ENCODE measurements at regions not wholly inside any gene's neighbourhood (a gene's known extent, or its start where the extent isn't known, plus 50 kb on each side); places are given as distances from the start of the nearest gene placed in this dataset.

DNA sequence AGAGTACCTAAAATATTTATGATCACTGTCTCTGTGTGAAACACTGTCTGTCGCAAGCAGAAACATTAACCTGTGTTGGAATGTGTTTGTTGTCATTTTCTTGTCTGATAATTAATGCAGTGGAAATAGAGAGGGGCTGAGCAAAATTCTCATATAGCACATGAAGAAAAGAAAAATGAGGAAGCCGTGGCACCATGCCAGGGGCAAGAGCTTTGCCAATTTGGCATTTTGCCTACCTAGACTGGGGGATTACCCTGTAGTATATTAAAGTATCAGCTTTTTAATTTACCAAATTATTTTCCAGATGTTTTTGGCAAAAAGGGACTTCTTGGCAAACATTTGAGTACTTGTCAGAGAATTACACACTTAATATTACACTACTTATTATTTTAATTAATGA lies 1326.6 kb upstream of the GOT2 start:
- TF ChIP-seq, protein P1, sequence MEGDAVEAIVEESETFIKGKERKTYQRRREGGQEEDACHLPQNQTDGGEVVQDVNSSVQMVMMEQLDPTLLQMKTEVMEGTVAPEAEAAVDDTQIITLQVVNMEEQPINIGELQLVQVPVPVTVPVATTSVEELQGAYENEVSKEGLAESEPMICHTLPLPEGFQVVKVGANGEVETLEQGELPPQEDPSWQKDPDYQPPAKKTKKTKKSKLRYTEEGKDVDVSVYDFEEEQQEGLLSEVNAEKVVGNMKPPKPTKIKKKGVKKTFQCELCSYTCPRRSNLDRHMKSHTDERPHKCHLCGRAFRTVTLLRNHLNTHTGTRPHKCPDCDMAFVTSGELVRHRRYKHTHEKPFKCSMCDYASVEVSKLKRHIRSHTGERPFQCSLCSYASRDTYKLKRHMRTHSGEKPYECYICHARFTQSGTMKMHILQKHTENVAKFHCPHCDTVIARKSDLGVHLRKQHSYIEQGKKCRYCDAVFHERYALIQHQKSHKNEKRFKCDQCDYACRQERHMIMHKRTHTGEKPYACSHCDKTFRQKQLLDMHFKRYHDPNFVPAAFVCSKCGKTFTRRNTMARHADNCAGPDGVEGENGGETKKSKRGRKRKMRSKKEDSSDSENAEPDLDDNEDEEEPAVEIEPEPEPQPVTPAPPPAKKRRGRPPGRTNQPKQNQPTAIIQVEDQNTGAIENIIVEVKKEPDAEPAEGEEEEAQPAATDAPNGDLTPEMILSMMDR (IDR thresholded peaks at IDR 0.05; ENCODE audit: low read depth, low read length) = no peak

DNA sequence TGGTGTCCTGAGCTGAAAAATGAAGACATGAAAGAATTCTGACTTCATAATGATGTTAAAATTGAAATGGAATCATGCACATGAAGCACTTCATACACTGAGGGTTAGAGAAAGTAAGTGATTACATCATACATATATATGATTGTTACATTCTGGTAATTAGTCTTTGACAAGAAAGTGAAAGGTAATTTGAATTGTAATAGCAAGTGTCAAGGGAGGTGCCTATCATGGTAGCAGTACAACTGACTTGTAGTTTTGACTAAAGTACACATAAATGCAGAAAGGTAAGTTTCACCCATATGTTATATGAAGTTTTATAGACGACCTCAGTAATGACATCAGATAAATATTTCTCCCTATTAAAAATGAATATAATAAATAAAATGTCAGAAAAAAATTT lies 1325.0 kb upstream of the GOT2 start:
- DNase-seq (ENCODE audit: extremely low read depth, low read depth) = no peak
- TF ChIP-seq, protein P1 (IDR thresholded peaks at IDR 0.05; ENCODE audit: low read depth, low read length) = no peak

More for the DNA sequence above, 1326.6 kb upstream of the GOT2 start:
- no peak for DNase-seq (ENCODE audit: extremely low read depth, low read depth)

GRCh38 chr16:60041671-60042070 lies 1307.6 kb upstream of the GOT2 start:
- TF ChIP-seq, protein P1 (IDR thresholded peaks at IDR 0.05; ENCODE audit: low read depth, low read length) = no peak
- no peak for DNase-seq (ENCODE audit: extremely low read depth, low read depth)

DNA sequence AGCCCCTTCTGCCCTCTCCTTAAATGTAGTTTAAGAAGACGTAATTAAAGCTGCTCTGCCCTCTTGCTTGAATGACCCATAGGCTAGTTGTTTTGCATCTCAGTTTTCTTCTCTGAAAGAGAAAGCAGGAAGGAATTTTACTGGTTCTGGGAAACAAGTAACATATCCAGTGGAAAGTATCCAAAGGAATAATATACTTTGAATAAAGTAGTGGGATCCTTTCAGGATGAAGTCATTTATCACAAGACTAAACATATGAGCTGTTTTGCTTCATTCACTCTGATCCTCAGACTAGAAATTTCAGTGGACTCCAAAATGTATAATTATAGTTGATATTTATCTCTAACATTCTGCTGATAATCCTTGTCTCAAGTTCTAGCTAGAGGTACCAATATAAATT lies 1297.6 kb upstream of the GOT2 start:
- TF ChIP-seq, protein P1 (IDR thresholded peaks at IDR 0.05; ENCODE audit: low read depth, low read length) = no peak
- peak; percentile 8 for DNase-seq (ENCODE audit: extremely low read depth, low read depth)

DNA sequence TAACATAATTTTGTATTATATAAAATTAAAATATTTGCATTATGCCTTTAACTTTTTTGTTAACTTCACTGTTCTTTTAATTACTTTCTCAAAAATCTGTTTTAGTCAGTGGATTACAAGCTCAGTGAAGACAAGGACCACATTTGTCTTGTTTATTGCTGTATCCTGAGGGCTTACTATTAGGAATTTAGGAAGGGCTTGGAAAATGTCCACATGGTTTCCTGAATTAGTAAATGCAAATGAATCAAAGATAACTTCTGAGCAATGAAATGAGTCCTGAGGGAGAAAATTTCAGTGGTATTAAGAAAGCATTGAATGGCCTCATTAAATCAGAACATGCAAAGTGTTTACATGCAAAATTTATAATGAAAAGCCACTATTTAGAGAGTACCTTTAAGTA lies 1293.2 kb upstream of the GOT2 start:
- no peak for DNase-seq (ENCODE audit: extremely low read depth, low read depth)
- TF ChIP-seq, protein P1 (IDR thresholded peaks at IDR 0.05; ENCODE audit: low read depth, low read length) = no peak

- no peak for DNase-seq (ENCODE audit: extremely low read depth, low read depth)
- TF ChIP-seq, protein P1 (IDR thresholded peaks at IDR 0.05; ENCODE audit: low read depth, low read length) = no peak
Observed at GRCh38 chr16:60013076-60013475, 1279.0 kb upstream of the GOT2 start.

DNA sequence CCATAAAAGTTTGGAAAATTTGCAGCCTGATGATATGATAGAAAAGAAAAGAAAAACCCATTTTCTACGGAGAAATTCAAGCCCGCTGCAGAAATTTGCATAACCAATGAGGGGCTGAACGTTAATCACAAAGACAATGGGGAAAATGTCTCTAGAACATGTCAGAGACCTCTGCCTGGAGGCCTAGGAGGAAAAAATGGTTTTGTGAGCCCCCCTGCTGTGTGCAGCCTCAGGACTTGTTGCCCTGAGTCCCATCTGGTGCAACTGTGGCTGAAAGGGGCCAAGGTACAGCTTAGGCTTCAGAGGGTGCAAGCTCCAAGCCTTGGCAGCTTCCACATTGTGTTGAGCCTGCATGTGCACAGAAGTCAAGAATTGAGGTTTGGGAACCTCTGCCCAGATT lies 1267.4 kb upstream of the GOT2 start:
- DNase-seq (ENCODE audit: extremely low read depth, low read depth) = no peak
- TF ChIP-seq, protein P1 (IDR thresholded peaks at IDR 0.05; ENCODE audit: low read depth, low read length) = no peak
